ENCODE measurements at regions not wholly inside any gene's neighbourhood (a gene's known extent, or its start where the extent isn't known, plus 50 kb on each side); places are given as distances from the start of the nearest gene placed in this dataset.

- H3K9ac ChIP-seq (ENCODE audit: low read depth in 1 of 2, low read length in 2 of 2), result no peak overlapping the region
- H3K4me1 ChIP-seq (ENCODE audit: control insufficient read depth in 4 of 4, insufficient read depth in 4 of 4, low read length in 3 of 4), result no peaks in the 10 kb centered on the region
- WGBS, result 77% methylated on average over 16 of the region's 16 CpGs
- H3K9me3 ChIP-seq (ENCODE audit: control insufficient read depth in 4 of 4, low read length in 3 of 4), result no peaks in the 10 kb centered on the region
- no peak for DNase-seq (ENCODE audit: low spot score)
- no peaks in the 10 kb centered on the region for H3K36me3 ChIP-seq (ENCODE audit: control insufficient read depth in 4 of 4, insufficient read depth in 3 of 4, low read depth in 1 of 4, low read length in 3 of 4)
- no peak overlapping the region for H3K27ac ChIP-seq (ENCODE audit: low read depth in 1 of 2, low read length in 2 of 2)
- no peaks in the 10 kb centered on the region for H3K27me3 ChIP-seq (ENCODE audit: control insufficient read depth in 4 of 4, insufficient read depth in 4 of 4, low read length in 3 of 4)
- no peak overlapping the region for H3K4me3 ChIP-seq (ENCODE audit: low read depth in 1 of 3, low read length in 3 of 3)
- TF ChIP-seq TAF1 (conservative IDR thresholded peaks at IDR 0.05), result no peak
- no peak for TF ChIP-seq FOXA1 (IDR thresholded peaks at IDR 0.05)
- TF ChIP-seq YY1 (IDR thresholded peaks at IDR 0.05), result no peak
Observed at GRCh38 chr20:24048024-24048611, 59.5 kb upstream of the GGTLC1 start.

GRCh38 chr20:24046888-24047287, 58.3 kb upstream of the GGTLC1 start:
- Histone ChIP-seq H3K27me3 (ENCODE audit: control insufficient read depth in 4 of 4, insufficient read depth in 4 of 4, low read length in 3 of 4) (no peaks in the 10 kb centered on the region), H3K9me3 (ENCODE audit: control insufficient read depth in 4 of 4, low read length in 3 of 4) (no peaks in the 10 kb centered on the region), H3K4me1 (ENCODE audit: control insufficient read depth in 4 of 4, insufficient read depth in 4 of 4, low read length in 3 of 4) (no peaks in the 10 kb centered on the region), H3K9ac (ENCODE audit: low read depth in 1 of 2, low read length in 2 of 2) (no peak overlapping the region), H3K36me3 (ENCODE audit: control insufficient read depth in 4 of 4, insufficient read depth in 3 of 4, low read depth in 1 of 4, low read length in 3 of 4) (no peaks in the 10 kb centered on the region), H3K27ac (ENCODE audit: low read depth in 1 of 2, low read length in 2 of 2) (no peak overlapping the region), H3K4me3 (ENCODE audit: low read depth in 1 of 3, low read length in 3 of 3) (no peak overlapping the region)
- DNase-seq (ENCODE audit: low spot score), result no peak
- WGBS, result 89% methylated on average over 1 of the region's 1 CpG
- TF ChIP-seq, protein P1, sequence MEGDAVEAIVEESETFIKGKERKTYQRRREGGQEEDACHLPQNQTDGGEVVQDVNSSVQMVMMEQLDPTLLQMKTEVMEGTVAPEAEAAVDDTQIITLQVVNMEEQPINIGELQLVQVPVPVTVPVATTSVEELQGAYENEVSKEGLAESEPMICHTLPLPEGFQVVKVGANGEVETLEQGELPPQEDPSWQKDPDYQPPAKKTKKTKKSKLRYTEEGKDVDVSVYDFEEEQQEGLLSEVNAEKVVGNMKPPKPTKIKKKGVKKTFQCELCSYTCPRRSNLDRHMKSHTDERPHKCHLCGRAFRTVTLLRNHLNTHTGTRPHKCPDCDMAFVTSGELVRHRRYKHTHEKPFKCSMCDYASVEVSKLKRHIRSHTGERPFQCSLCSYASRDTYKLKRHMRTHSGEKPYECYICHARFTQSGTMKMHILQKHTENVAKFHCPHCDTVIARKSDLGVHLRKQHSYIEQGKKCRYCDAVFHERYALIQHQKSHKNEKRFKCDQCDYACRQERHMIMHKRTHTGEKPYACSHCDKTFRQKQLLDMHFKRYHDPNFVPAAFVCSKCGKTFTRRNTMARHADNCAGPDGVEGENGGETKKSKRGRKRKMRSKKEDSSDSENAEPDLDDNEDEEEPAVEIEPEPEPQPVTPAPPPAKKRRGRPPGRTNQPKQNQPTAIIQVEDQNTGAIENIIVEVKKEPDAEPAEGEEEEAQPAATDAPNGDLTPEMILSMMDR (IDR thresholded peaks at IDR 0.05; ENCODE audit: low read depth, low read length, missing input control), result no peak
- TF ChIP-seq HNF4A (conservative IDR thresholded peaks at IDR 0.05), result no peak
- TF ChIP-seq, protein P2, sequence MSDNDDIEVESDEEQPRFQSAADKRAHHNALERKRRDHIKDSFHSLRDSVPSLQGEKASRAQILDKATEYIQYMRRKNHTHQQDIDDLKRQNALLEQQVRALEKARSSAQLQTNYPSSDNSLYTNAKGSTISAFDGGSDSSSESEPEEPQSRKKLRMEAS (IDR thresholded peaks at IDR 0.05), result no peak
- TF ChIP-seq, protein P3, sequence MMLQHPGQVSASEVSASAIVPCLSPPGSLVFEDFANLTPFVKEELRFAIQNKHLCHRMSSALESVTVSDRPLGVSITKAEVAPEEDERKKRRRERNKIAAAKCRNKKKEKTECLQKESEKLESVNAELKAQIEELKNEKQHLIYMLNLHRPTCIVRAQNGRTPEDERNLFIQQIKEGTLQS (IDR thresholded peaks at IDR 0.05), result no peak
- TF ChIP-seq, protein P4, sequence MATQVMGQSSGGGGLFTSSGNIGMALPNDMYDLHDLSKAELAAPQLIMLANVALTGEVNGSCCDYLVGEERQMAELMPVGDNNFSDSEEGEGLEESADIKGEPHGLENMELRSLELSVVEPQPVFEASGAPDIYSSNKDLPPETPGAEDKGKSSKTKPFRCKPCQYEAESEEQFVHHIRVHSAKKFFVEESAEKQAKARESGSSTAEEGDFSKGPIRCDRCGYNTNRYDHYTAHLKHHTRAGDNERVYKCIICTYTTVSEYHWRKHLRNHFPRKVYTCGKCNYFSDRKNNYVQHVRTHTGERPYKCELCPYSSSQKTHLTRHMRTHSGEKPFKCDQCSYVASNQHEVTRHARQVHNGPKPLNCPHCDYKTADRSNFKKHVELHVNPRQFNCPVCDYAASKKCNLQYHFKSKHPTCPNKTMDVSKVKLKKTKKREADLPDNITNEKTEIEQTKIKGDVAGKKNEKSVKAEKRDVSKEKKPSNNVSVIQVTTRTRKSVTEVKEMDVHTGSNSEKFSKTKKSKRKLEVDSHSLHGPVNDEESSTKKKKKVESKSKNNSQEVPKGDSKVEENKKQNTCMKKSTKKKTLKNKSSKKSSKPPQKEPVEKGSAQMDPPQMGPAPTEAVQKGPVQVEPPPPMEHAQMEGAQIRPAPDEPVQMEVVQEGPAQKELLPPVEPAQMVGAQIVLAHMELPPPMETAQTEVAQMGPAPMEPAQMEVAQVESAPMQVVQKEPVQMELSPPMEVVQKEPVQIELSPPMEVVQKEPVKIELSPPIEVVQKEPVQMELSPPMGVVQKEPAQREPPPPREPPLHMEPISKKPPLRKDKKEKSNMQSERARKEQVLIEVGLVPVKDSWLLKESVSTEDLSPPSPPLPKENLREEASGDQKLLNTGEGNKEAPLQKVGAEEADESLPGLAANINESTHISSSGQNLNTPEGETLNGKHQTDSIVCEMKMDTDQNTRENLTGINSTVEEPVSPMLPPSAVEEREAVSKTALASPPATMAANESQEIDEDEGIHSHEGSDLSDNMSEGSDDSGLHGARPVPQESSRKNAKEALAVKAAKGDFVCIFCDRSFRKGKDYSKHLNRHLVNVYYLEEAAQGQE (IDR thresholded peaks at IDR 0.05), result no peak
- no peak for TF ChIP-seq RXRA (IDR thresholded peaks at IDR 0.05)
- no peak for TF ChIP-seq GABPA (IDR thresholded peaks at IDR 0.05 in 1 of 2, conservative IDR thresholded peaks at IDR 0.05 in 1 of 2)
- TF ChIP-seq TAF1 (conservative IDR thresholded peaks at IDR 0.05), result no peak
- no peak for TF ChIP-seq HNF4G (IDR thresholded peaks at IDR 0.05)
- TF ChIP-seq NR2F2 (IDR thresholded peaks at IDR 0.05), result no peak
- TF ChIP-seq JUND (IDR thresholded peaks at IDR 0.05), result no peak
- no peak for TF ChIP-seq FOXA2 (IDR thresholded peaks at IDR 0.05)
